ENCODE measurements at regions not wholly inside any gene's neighbourhood (a gene's known extent, or its start where the extent isn't known, plus 50 kb on each side); places are given as distances from the start of the nearest gene placed in this dataset.
"Not testable (repeated sequence)": the region's sequence is repeated elsewhere in the genome, so short reads cannot be mapped to it uniquely, and the experiment has no call there.

- no peak for DNase-seq
Measured at GRCh38 chr3:11711876-11712275, 68.2 kb upstream of the VGLL4 start.

- no peak for DNase-seq
Measured at GRCh38 chr3:11709782-11710181, 66.1 kb upstream of the VGLL4 start.

- DNase-seq = not testable (repeated sequence)
Measured at GRCh38 chr3:11707084-11707483, 63.4 kb upstream of the VGLL4 start.

- no peak for DNase-seq
Measured at GRCh38 chr3:11706604-11707003, 62.9 kb upstream of the VGLL4 start.

GRCh38 chr3:11705049-11705448 is 61.3 kb upstream of the VGLL4 start:
- DNase-seq = no peak

GRCh38 chr3:11703146-11703545 is 59.4 kb upstream of the VGLL4 start:
- no peak for DNase-seq

- DNase-seq = no peak
Measured at GRCh38 chr3:11699083-11699427, 55.3 kb upstream of the VGLL4 start.

- DNase-seq = no peak
Measured at GRCh38 chr3:11698326-11699082, 54.8 kb upstream of the VGLL4 start.

- DNase-seq = no peak
Measured at GRCh38 chr3:11697701-11698100, 54.0 kb upstream of the VGLL4 start.

- DNase-seq = no peak
Measured at GRCh38 chr3:11696054-11696453, 52.3 kb upstream of the VGLL4 start.

Data from activated CD8-positive, alpha-beta memory T cell treated with anti-CD3 and anti-CD28 coated beads, Interleukin-2, amount 50 U/mL, for 4 hours (primary cell).